ENCODE measurements at regions not wholly inside any gene's neighbourhood (a gene's known extent, or its start where the extent isn't known, plus 50 kb on each side); places are given as distances from the start of the nearest gene placed in this dataset.
"Not testable (repeated sequence)": the region's sequence is repeated elsewhere in the genome, so short reads cannot be mapped to it uniquely, and the experiment has no call there.

DNA sequence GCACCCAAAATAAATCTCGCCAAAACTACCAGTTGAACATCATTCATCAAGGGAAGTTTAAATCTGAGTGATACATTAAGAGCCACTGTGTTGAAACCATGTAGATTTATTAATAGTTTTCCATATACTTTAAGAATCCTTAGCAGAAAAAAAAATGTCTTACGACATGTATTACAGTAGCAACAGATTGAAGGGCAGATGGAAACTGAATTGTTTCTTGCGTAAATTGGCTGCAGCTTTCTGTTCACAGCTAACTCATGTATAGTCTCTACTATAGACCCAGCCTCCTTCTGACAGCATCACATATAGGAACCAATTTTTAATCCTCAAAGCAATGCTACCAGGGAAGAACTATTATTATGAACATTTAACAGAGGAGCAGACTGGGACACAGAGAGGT, 195.2 kb upstream of the PUDP start:
- Histone ChIP-seq H3K4me1 (replicated peaks) (no peaks in the 10 kb centered on the region), H3K4me3 (no peak overlapping the region), H3K27ac (no peak overlapping the region), H3K27me3 (replicated peaks; ENCODE audit: insufficient read depth) (no peaks in the 10 kb centered on the region), H3K36me3 (no peaks in the 10 kb centered on the region), H3K9me3 (no peaks in the 10 kb centered on the region)
- DNase-seq (ENCODE audit: low spot score) = no peak
- TF ChIP-seq, protein P1, sequence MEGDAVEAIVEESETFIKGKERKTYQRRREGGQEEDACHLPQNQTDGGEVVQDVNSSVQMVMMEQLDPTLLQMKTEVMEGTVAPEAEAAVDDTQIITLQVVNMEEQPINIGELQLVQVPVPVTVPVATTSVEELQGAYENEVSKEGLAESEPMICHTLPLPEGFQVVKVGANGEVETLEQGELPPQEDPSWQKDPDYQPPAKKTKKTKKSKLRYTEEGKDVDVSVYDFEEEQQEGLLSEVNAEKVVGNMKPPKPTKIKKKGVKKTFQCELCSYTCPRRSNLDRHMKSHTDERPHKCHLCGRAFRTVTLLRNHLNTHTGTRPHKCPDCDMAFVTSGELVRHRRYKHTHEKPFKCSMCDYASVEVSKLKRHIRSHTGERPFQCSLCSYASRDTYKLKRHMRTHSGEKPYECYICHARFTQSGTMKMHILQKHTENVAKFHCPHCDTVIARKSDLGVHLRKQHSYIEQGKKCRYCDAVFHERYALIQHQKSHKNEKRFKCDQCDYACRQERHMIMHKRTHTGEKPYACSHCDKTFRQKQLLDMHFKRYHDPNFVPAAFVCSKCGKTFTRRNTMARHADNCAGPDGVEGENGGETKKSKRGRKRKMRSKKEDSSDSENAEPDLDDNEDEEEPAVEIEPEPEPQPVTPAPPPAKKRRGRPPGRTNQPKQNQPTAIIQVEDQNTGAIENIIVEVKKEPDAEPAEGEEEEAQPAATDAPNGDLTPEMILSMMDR (IDR thresholded peaks at IDR 0.05) = no peak
- no peak for TF ChIP-seq POLR2AphosphoS5 (IDR thresholded peaks at IDR 0.05)
- TF ChIP-seq POLR2A (IDR thresholded peaks at IDR 0.05) = no peak
- WGBS = 95% methylated on average over 3 of the region's 3 CpGs
- intact Hi-C loops (cut with DNase I) = no loop called here

DNA sequence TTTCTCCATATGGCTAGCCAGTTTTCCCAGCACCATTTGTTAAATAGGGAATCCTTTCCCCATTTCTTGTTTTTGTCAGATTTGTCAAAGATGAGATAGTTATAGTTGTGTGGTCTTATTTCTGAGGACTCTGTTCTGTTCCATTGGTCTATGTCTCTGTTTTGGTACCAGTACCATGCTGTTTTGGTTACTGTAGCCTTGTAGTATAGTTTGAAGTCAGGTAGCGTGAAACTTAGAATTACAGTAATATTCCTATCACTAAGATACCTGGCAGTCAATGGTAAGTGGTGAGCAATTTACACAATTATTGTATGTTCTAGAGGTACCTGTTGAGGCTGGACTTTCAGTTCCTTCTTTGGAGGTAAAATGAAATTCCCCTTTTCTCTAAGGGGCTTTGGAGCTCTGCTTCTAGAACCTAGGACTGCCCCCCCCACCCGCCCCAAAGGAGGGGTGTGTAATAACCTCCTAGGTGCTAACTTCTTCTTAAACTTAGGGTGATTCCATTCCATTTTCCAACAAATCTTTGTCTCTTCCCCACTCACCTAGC, 187.9 kb upstream of the PUDP start:
- H3K4me1 ChIP-seq (replicated peaks); DNase-seq (ENCODE audit: low spot score); H3K27me3 ChIP-seq (replicated peaks; ENCODE audit: insufficient read depth); H3K4me3 ChIP-seq; H3K27ac ChIP-seq; H3K9me3 ChIP-seq; H3K36me3 ChIP-seq; intact Hi-C loops (cut with DNase I): not testable (repeated sequence)
- 100% methylated on average over 2 of the region's 2 CpGs for whole genome bisulfite sequencing

DNA sequence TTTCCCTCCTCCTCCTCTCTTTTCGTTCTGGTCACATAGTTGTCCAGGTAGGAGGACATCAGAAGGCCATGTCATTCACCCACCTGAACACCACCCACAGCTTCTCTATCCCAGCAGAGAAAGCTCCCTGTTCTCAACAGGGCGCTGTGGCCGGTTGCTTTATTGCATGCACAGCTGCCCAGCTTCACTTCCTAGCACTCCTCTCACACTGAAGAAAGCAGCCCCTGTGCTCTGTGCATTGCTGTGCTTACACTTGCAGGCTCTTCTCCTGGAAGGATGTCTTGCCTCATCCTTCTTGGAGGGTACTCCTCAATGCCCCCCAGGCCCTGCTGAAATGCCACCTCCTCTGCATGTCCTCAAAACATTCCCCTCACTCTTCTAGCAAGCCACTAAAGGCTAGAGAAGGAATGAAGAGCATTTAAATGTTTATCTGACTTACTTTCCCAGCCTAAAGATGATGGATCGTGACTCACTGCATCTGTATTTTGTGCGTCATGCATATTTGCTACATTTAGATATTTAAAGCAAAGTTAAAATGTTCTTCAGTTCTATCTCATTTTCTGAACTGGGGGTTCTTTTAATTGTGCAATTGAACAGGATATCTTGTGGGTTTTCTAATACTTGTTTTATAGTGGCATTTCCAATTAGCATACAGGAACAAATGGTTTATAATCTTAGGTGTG, 186.4 kb upstream of the PUDP start:
- H3K27ac ChIP-seq = no peak overlapping the region
- H3K4me1 ChIP-seq (replicated peaks) = no peaks in the 10 kb centered on the region
- 97% methylated on average over 5 of the region's 5 CpGs for WGBS
- DNase-seq (ENCODE audit: low spot score) = no peak
- intact Hi-C loops (cut with DNase I) = no loop called here
- no peaks in the 10 kb centered on the region for H3K9me3 ChIP-seq
- H3K27me3 ChIP-seq (replicated peaks; ENCODE audit: insufficient read depth) = no peaks in the 10 kb centered on the region
- no peak for TF ChIP-seq POLR2A (IDR thresholded peaks at IDR 0.05)
- no peak for TF ChIP-seq POLR2AphosphoS5 (IDR thresholded peaks at IDR 0.05)
- TF ChIP-seq, protein P1 (IDR thresholded peaks at IDR 0.05) = no peak
- H3K36me3 ChIP-seq = no peaks in the 10 kb centered on the region
- H3K4me3 ChIP-seq = no peak overlapping the region

DNA sequence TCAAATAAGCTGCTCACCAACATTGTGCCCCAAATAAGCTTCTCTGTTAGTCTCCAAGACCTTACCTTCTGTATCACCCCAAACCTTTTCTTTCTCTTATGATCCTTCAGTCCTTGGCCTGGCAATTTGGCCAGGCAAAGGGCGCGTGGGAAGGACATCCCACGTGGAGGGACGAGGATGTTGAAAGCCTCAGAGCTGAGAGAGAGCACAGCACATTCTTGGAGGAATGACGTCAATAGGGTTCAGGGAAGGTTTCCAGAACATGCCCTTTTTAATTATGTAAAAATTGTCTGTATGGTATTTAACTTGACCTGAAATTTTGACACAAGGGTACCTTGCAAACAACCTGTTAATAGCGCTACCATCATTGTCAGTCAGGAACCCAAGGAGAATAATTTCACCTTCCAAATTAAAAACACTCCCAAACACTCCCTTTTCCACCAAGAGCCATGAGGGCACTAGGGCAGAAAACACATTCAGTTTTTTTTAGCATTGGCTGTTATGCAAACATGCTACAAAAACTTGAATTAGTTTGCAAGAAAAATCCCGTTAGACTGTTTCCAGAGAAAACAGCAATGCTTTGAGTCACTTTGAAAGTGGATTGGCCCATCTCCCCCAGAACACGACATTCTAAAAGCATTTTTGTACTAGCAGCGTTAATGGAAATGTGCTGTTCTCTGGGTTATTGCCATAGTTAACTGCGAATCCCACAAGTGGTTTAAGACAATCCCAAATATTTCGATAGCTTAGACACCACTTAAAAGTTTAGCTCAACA, 183.2 kb upstream of the PUDP start:
- H3K27me3 ChIP-seq (replicated peaks; ENCODE audit: insufficient read depth) = no peaks in the 10 kb centered on the region
- DNase-seq (ENCODE audit: low spot score) = no peak
- WGBS = 82% methylated on average over 11 of the region's 11 CpGs
- H3K27ac ChIP-seq = no peak overlapping the region
- TF ChIP-seq POLR2A (IDR thresholded peaks at IDR 0.05) (no peak), POLR2AphosphoS5 (IDR thresholded peaks at IDR 0.05) (no peak)
- TF ChIP-seq, protein P1 (IDR thresholded peaks at IDR 0.05) = no peak
- H3K4me1 ChIP-seq (replicated peaks) = no peaks in the 10 kb centered on the region
- H3K4me3 ChIP-seq = no peak overlapping the region
- intact Hi-C loops (cut with DNase I) = no loop called here
- no peaks in the 10 kb centered on the region for H3K9me3 ChIP-seq
- no peaks in the 10 kb centered on the region for H3K36me3 ChIP-seq

DNA sequence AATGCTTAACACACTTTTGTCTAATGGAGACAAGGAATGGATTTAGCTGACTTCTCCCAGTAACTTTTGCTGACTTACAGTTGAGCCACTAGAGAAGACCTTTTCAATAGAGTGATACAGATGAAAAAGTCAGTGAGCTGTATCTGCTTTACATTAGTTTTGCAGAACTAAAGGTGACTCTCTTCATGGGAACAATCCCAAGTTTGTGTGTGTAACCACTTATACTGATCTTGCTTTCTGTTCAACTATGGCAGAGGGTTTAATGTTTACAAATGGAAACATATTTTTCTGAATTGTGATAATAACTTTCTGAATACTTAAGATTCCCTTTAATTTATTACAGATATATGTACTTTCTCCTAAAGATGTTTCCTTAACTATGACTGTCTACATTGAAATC, 182.6 kb upstream of the PUDP start:
- Histone ChIP-seq H3K36me3 (no peaks in the 10 kb centered on the region), H3K27me3 (replicated peaks; ENCODE audit: insufficient read depth) (no peaks in the 10 kb centered on the region), H3K27ac (no peak overlapping the region), H3K4me1 (replicated peaks) (no peaks in the 10 kb centered on the region), H3K9me3 (no peaks in the 10 kb centered on the region), H3K4me3 (no peak overlapping the region)
- no peak for DNase-seq (ENCODE audit: low spot score)
- TF ChIP-seq POLR2AphosphoS5 (IDR thresholded peaks at IDR 0.05) (no peak), POLR2A (IDR thresholded peaks at IDR 0.05) (no peak)
- intact Hi-C loops (cut with DNase I) = no loop called here

Data from prostate gland (tissue), 2 donors.